ENCODE measurements at regions not wholly inside any gene's neighbourhood (a gene's known extent, or its start where the extent isn't known, plus 50 kb on each side); places are given as distances from the start of the nearest gene placed in this dataset.

GRCh38 chr6:138682704-138683527, 90.7 kb upstream of the CCDC28A start:
- Histone ChIP-seq H3K56ac (ENCODE audit: insufficient read length, low read depth, low read length) (no peak overlapping the region), H3K18ac (ENCODE audit: insufficient read length, low read depth, low read length) (no peak overlapping the region), H3K4me2 (ENCODE audit: insufficient read depth, insufficient read length, low read length) (no peak overlapping the region), H4K20me1 (ENCODE audit: control insufficient read depth, insufficient read depth, insufficient read length) (no peaks in the 10 kb centered on the region), H2BK12ac (ENCODE audit: insufficient read length, low read depth, low read length) (no peak overlapping the region), H3K4me1 (ENCODE audit: insufficient read depth, low read length) (no peaks in the 10 kb centered on the region), H2BK15ac (ENCODE audit: low read depth, low read length) (no peak overlapping the region), H3K79me2 (ENCODE audit: insufficient read depth, low read length) (no peaks in the 10 kb centered on the region; the same call in 1 of the 2 replicates), H3K9me3 (ENCODE audit: control insufficient read depth, low read depth, low read length) (no peaks in the 10 kb centered on the region), H2BK5ac (ENCODE audit: insufficient read length, low read length) (no peak overlapping the region), H3K4ac (ENCODE audit: low read depth, low read length) (no peak overlapping the region), H3K79me1 (ENCODE audit: insufficient read depth, low read depth, low read length, poor library complexity, severe bottlenecking) (peaks cover 5% of the 10 kb centered on the region), H2AFZ (ENCODE audit: low read length) (no peak overlapping the region), H4K8ac (replicated peaks; ENCODE audit: insufficient read length, low read depth, low read length) (no peak overlapping the region), H4K5ac (ENCODE audit: insufficient read length, low read depth, low read length) (no peak overlapping the region), H2BK120ac (ENCODE audit: low read depth, low read length, poor library complexity, severe bottlenecking) (no peak overlapping the region), H3K23ac (ENCODE audit: insufficient read length, low read depth, low read length) (no peak overlapping the region), H3K23me2 (ENCODE audit: insufficient read length, low read depth, low read length, poor library complexity, severe bottlenecking) (no peaks in the 10 kb centered on the region), H3K27ac (ENCODE audit: insufficient read length, low read depth, low read length) (no peak overlapping the region), H3K9ac (ENCODE audit: extremely low read depth, insufficient read length, low read length) (no peak overlapping the region), H3K14ac (ENCODE audit: insufficient read depth, low read length) (no peak overlapping the region), H2BK20ac (ENCODE audit: low read depth, low read length, poor library complexity, severe bottlenecking) (no peak overlapping the region), H4K91ac (ENCODE audit: insufficient read length, low read depth, low read length) (no peak overlapping the region), H3K27me3 (ENCODE audit: insufficient read depth, low read length) (no peaks in the 10 kb centered on the region), H3T11ph (ENCODE audit: low read length) (no peak overlapping the region), H2AK5ac (ENCODE audit: insufficient read length, low read length) (no peak overlapping the region)
- peaks cover 0 to 7% (median 4%) of the 10 kb centered on the region in 3 experiments; a peak in 4 of 7 replicates for H3K36me3 Mint-ChIP-seq (ENCODE audit: insufficient read depth in 1 of 3, low read depth in 3 of 3)
- H3K9me3 Mint-ChIP-seq: no peaks in the 10 kb centered on the region
- no peaks in the 10 kb centered on the region; a peak in 2 of 4 replicates for H3K4me1 Mint-ChIP-seq
- H3K27me3 Mint-ChIP-seq (ENCODE audit: low read depth): no peaks in the 10 kb centered on the region
- WGBS (ENCODE audit: extremely low coverage, insufficient read length, low lambda C conversion rate): no CpG with 5 or more reads among the region's 26 CpGs
- TF ChIP-seq, protein P1, sequence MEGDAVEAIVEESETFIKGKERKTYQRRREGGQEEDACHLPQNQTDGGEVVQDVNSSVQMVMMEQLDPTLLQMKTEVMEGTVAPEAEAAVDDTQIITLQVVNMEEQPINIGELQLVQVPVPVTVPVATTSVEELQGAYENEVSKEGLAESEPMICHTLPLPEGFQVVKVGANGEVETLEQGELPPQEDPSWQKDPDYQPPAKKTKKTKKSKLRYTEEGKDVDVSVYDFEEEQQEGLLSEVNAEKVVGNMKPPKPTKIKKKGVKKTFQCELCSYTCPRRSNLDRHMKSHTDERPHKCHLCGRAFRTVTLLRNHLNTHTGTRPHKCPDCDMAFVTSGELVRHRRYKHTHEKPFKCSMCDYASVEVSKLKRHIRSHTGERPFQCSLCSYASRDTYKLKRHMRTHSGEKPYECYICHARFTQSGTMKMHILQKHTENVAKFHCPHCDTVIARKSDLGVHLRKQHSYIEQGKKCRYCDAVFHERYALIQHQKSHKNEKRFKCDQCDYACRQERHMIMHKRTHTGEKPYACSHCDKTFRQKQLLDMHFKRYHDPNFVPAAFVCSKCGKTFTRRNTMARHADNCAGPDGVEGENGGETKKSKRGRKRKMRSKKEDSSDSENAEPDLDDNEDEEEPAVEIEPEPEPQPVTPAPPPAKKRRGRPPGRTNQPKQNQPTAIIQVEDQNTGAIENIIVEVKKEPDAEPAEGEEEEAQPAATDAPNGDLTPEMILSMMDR (conservative IDR thresholded peaks at IDR 0.05): no peak
- DNase-seq: no peak
- H3K4me3 Mint-ChIP-seq: no peak overlapping the region; a peak in 1 of 5 replicates
- H3K27ac Mint-ChIP-seq: peak overlapping the region in 2 of 3 experiments; percentile 62 to 81; a peak in 3 of 7 replicates
